IMR-90 (cell line): ENCODE measurements at regions not wholly inside any gene's neighbourhood (a gene's known extent, or its start where the extent isn't known, plus 50 kb on each side); places are given as distances from the start of the nearest gene placed in this dataset.

ENCODE experiments used
- ATAC-seq: fragments of 200-7000 bp; cut with Tn5 transposase; 2 replicates; pipeline ENCODE4 v1.9.1; 2020; ENCODE audit warnings: low read depth, mild to moderate bottlenecking, moderate library complexity
- BruUV-seq: library from RNA; stranded (reverse); fragments of 400-500 nt; replicated peaks from 2 replicates; lab custom pipeline; 2021; lab: Mats Ljungman, UMichigan
- CTCF ChIA-PET: fragments of 300-600 bp; formaldehyde crosslinking; extraction: SDS; loops from one replicate; lab custom pipeline; 2021; ENCODE audit warnings: antibody characterized with exemption; lab: Yijun Ruan, JAX
- POLR2A ChIA-PET: fragments of 300-600 bp; sonication (Branson Sonifier 250); formaldehyde crosslinking; loops from one replicate; lab custom pipeline; 2022; ENCODE audit warnings: antibody characterized with exemption; ENCODE audit not compliant: unreplicated experiment; lab: Charles Lee
- DNase-seq: peaks from one replicate; pipeline ENCODE4 v3.0.0; 2013
- H2AFZ ChIP-seq: replicated peaks from 2 replicates; pipeline ENCODE3; 2013; ENCODE audit warnings: low read length, mild to moderate bottlenecking; ENCODE audit not compliant: poor library complexity
- H2AK5ac ChIP-seq: 2 replicates; pipeline ENCODE4 v1.6.1; 2013; ENCODE audit warnings: low read depth, low read length, inconsistent platforms
- H2AK9ac ChIP-seq: replicated peaks from 2 replicates; pipeline ENCODE3; 2013; ENCODE audit warnings: mild to moderate bottlenecking, low read depth, low read length, moderate library complexity; ENCODE audit not compliant: poor library complexity
- H2BK120ac ChIP-seq: 2 replicates; pipeline ENCODE4 v1.6.1; 2013; ENCODE audit warnings: low read depth, low read length, inconsistent platforms
- H2BK15ac ChIP-seq: 3 replicates; pipeline ENCODE4 v1.6.1; 2013; ENCODE audit warnings: low read depth, low read length, inconsistent platforms
- H2BK20ac ChIP-seq: 2 replicates; pipeline ENCODE4 v1.6.1; 2013; ENCODE audit warnings: low read depth, mild to moderate bottlenecking, inconsistent platforms, low read length, moderate library complexity
- H2BK5ac ChIP-seq: 2 replicates; pipeline ENCODE4 v1.6.1; 2013; ENCODE audit warnings: mild to moderate bottlenecking, low read depth, low read length, inconsistent platforms; ENCODE audit not compliant: poor library complexity, severe bottlenecking
- H3K14ac ChIP-seq: replicated peaks from 2 replicates; pipeline ENCODE4 v1.6.1; 2013; ENCODE audit warnings: low read depth, low read length, inconsistent platforms
- H3K18ac ChIP-seq: 2 replicates; pipeline ENCODE4 v1.6.1; 2013; ENCODE audit warnings: low read depth, low read length, control low read depth
- H3K23ac ChIP-seq: 2 replicates; pipeline ENCODE4 v1.6.1; 2013; ENCODE audit warnings: low read depth, low read length, inconsistent platforms
- H3K27ac ChIP-seq: 2 replicates; pipeline ENCODE4 v1.5.1; 2013; ENCODE audit warnings: mild to moderate bottlenecking, control low read depth, low read length; ENCODE audit not compliant: insufficient read depth
- H3K27me3 ChIP-seq: 2 replicates; pipeline ENCODE4 v1.6.1; 2013; ENCODE audit warnings: low read length; ENCODE audit not compliant: control insufficient read depth, insufficient read depth
- H3K36me3 ChIP-seq: 2 replicates; pipeline ENCODE4 v1.6.1; 2013; ENCODE audit warnings: low read length, mixed read lengths; ENCODE audit not compliant: control insufficient read depth, insufficient read depth
- H3K4ac ChIP-seq: 2 replicates; pipeline ENCODE4 v1.6.1; 2013; ENCODE audit warnings: low read depth, low read length, inconsistent platforms
- H3K4me1 ChIP-seq: 2 replicates; pipeline ENCODE4 v1.6.1; 2013; ENCODE audit warnings: low read length, mixed read lengths; ENCODE audit not compliant: control insufficient read depth, insufficient read depth
- H3K4me2 ChIP-seq: 2 replicates; pipeline ENCODE4 v1.6.1; 2013; ENCODE audit warnings: low read depth, mild to moderate bottlenecking, control low read depth, low read length, moderate library complexity
- H3K4me3 ChIP-seq: 2 replicates; pipeline ENCODE4 v1.5.1; 2013; ENCODE audit warnings: low read depth, mild to moderate bottlenecking, control low read depth, low read length, moderate library complexity; ENCODE audit not compliant: insufficient read depth
- H3K56ac ChIP-seq: 2 replicates; pipeline ENCODE4 v1.6.1; 2013; ENCODE audit warnings: low read length, inconsistent platforms; ENCODE audit not compliant: insufficient read depth; ENCODE audit errors: extremely low read depth
- H3K79me1 ChIP-seq, 2 experiments: 2 replicates each; pipeline ENCODE4 v1.6.1; 2013; ENCODE audit warnings: low read length in 2 of 2, inconsistent platforms in 1 of 2, low read depth in 1 of 2
- H3K9ac ChIP-seq: 2 replicates; pipeline ENCODE4 v1.6.1; 2013; ENCODE audit warnings: low read depth, low read length, control low read depth
- H3K9me1 ChIP-seq: 2 replicates; pipeline ENCODE4 v1.6.1; 2013; ENCODE audit warnings: low read length, inconsistent platforms; ENCODE audit not compliant: insufficient read depth
- H3K9me3 ChIP-seq: 2 replicates; pipeline ENCODE4 v1.6.1; 2013; ENCODE audit warnings: low read length; ENCODE audit not compliant: control insufficient read depth, insufficient read depth
- H4K20me1 ChIP-seq: 2 replicates; pipeline ENCODE4 v1.6.1; 2013; ENCODE audit warnings: low read length, inconsistent platforms; ENCODE audit not compliant: insufficient read depth
- H4K5ac ChIP-seq: 2 replicates; pipeline ENCODE4 v1.6.1; 2013; ENCODE audit warnings: mild to moderate bottlenecking, low read depth, low read length, control low read depth
- H4K8ac ChIP-seq, 2 experiments: 2 replicates each; pipeline ENCODE4 v1.6.1; 2013; ENCODE audit warnings: low read depth in 2 of 2, low read length in 2 of 2, control low read depth in 1 of 2, inconsistent platforms in 1 of 2
- H4K91ac ChIP-seq: 2 replicates; pipeline ENCODE4 v1.6.1; 2013; ENCODE audit warnings: low read depth, low read length, inconsistent platforms; ENCODE audit not compliant: insufficient read depth
- BHLHE40 ChIP-seq: fragments of 150-350 bp; IDR thresholded peaks from 2 replicates; pipeline ENCODE4 v1.6.1; 2016; ENCODE audit warnings: mild to moderate bottlenecking, low read depth, low read length
- CEBPB ChIP-seq: IDR thresholded peaks from 2 replicates; pipeline ENCODE4 v1.6.1; 2012; ENCODE audit warnings: low read depth, low read length, improper control_type of control experiment
- CHD1 ChIP-seq: IDR thresholded peaks from 2 replicates; pipeline ENCODE4 v1.6.1; 2012; ENCODE audit warnings: low read depth, low read length, improper control_type of control experiment
- FOS ChIP-seq: fragments of 150-350 bp; IDR thresholded peaks from 2 replicates; pipeline ENCODE4 v1.6.1; 2016; ENCODE audit warnings: low read depth, low read length
- MAFK ChIP-seq: IDR thresholded peaks from 2 replicates; pipeline ENCODE4 v1.6.1; 2012; ENCODE audit warnings: low read depth, low read length, improper control_type of control experiment
- MAZ ChIP-seq: IDR thresholded peaks from 2 replicates; pipeline ENCODE4 v1.6.1; 2012; ENCODE audit warnings: low read depth, mild to moderate bottlenecking, low read length, improper control_type of control experiment, moderate library complexity, borderline replicate concordance
- MXI1 ChIP-seq: IDR thresholded peaks from 2 replicates; pipeline ENCODE4 v1.6.1; 2012; ENCODE audit warnings: low read depth, mild to moderate bottlenecking, low read length, moderate library complexity, borderline replicate concordance
- NFE2L2 ChIP-seq: fragments of 150-350 bp; IDR thresholded peaks from 2 replicates; pipeline ENCODE4 v1.6.1; 2016; ENCODE audit warnings: low read depth, mild to moderate bottlenecking, low read length
- POLR2A ChIP-seq: IDR thresholded peaks from 2 replicates; pipeline ENCODE4 v1.6.1; 2012; ENCODE audit warnings: mild to moderate bottlenecking, low read depth, low read length
- RAD21 ChIP-seq: IDR thresholded peaks from 2 replicates; pipeline ENCODE4 v1.6.1; 2012; ENCODE audit warnings: low read length, improper control_type of control experiment
- RCOR1 ChIP-seq: IDR thresholded peaks from 2 replicates; pipeline ENCODE4 v1.6.1; 2012; ENCODE audit warnings: mild to moderate bottlenecking, low read length, improper control_type of control experiment; ENCODE audit not compliant: insufficient replicate concordance
- RFX5 ChIP-seq: IDR thresholded peaks from 2 replicates; pipeline ENCODE4 v1.8.0; 2012; ENCODE audit warnings: low read depth, mild to moderate bottlenecking, low read length, moderate library complexity
- SMC3 ChIP-seq: fragments of 150-350 bp; IDR thresholded peaks from 2 replicates; pipeline ENCODE4 v1.6.1; 2016; ENCODE audit warnings: low read depth, mild to moderate bottlenecking, antibody characterized with exemption, low read length, moderate library complexity
- WGBS, 2 experiments: methylation state at CpG; one replicate each; pipeline versions ENCODE4 v1.1.5 to v1.1.7; 2013; ENCODE audit warnings: missing lambda C conversion rate in 2 of 2; ENCODE audit not compliant: insufficient read length in 1 of 2; ENCODE audit errors: extremely low coverage in 2 of 2; 5-methylcytosine and 5-hydroxymethylcytosine counted together
- dilution Hi-C: fragments of 300-500 bp; cut with HindIII; formaldehyde crosslinking; loops from one replicate; pipeline ENCODE4 v1.14.3; 2018; ENCODE audit warnings: low sequenced_read_pairs; ENCODE audit not compliant: unreplicated experiment
- in situ Hi-C: fragments of 300-500 bp; cut with MboI; formaldehyde crosslinking; loops from 3 replicates; pipeline ENCODE4 v1.14.3; 2019; ENCODE audit warnings: low sequenced_read_pairs, inconsistent platforms, mixed read lengths
- intact Hi-C: fragments of 100-400 bp; cut with micrococcal nuclease; formaldehyde crosslinking; loops from 2 replicates; pipeline ENCODE4 v1.10.0; 2022
- TF ChIP-seq, protein P1 (sequence below): conservative IDR thresholded peaks from 2 replicates; pipeline ENCODE4 v1.5.1; 2012; ENCODE audit warnings: mild to moderate bottlenecking, low read depth, low read length, improper control_type of control experiment
- TF ChIP-seq, protein P2 (sequence below): fragments of 150-350 bp; IDR thresholded peaks from 2 replicates; pipeline ENCODE4 v1.6.1; 2017; ENCODE audit warnings: mild to moderate bottlenecking, antibody characterized with exemption, low read length, low read depth
- TF ChIP-seq, protein P3 (sequence below): fragments of 150-350 bp; IDR thresholded peaks from 2 replicates; pipeline ENCODE4 v1.6.1; 2016; ENCODE audit warnings: low read depth, mild to moderate bottlenecking, low read length, moderate library complexity, borderline replicate concordance

DNA sequence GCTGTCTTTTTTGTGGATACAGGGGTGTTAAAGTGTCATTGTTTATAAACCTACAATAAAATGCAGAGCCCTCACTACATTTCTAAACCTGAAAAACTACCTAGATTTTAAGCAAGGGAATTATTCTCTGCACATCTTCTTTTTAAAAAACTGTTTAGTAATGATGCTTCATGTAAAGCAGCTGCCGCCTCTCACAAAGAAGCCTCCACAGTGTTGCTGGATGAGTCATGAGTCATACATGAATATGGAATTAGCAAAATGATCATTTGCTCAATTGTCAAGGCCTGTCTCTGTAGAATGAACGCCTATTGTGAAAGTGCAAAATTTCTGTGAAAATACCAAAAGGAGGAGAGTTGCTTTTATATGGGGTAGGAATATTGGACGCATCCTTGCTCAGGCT, 259.5 kb upstream of the CHRM3 start:
- no peak overlapping the region for H3K23ac ChIP-seq
- H2AK5ac ChIP-seq = no peak overlapping the region
- dilution Hi-C loops = no loop called here
- ChIA-PET POLR2A (no interaction called here), CTCF (no interaction called here)
- no peak overlapping the region for H2AK9ac ChIP-seq
- H3K4me3 ChIP-seq = no peak overlapping the region
- no peaks in the 10 kb centered on the region for H3K9me1 ChIP-seq
- no peak overlapping the region for H4K91ac ChIP-seq
- no peak overlapping the region for H4K8ac ChIP-seq
- H2AFZ ChIP-seq = no peak overlapping the region
- peaks cover 9% of the 10 kb centered on the region for H3K9me3 ChIP-seq
- H2BK5ac ChIP-seq = no peak overlapping the region
- H3K9ac ChIP-seq = no peak overlapping the region
- H3K36me3 ChIP-seq = no peaks in the 10 kb centered on the region
- no peaks in the 10 kb centered on the region for H3K4me1 ChIP-seq
- H4K20me1 ChIP-seq = no peaks in the 10 kb centered on the region
- no peak overlapping the region for H3K4me2 ChIP-seq
- H2BK20ac ChIP-seq = no peak overlapping the region
- intact Hi-C loops = no loop called here
- H3K18ac ChIP-seq = no peak overlapping the region
- no peak overlapping the region for H2BK15ac ChIP-seq
- no peak overlapping the region for H3K56ac ChIP-seq
- BruUV-seq = no TSS peak
- no peaks in the 10 kb centered on the region for H3K79me1 ChIP-seq
- ATAC-seq (no peak), DNase-seq (no peak)
- H3K27ac ChIP-seq = no peak overlapping the region
- WGBS, 2 experiments = no CpG with 5 or more reads among the region's 3 CpGs
- in situ Hi-C loops = no loop called here
- no peak overlapping the region for H2BK120ac ChIP-seq
- H3K14ac ChIP-seq = no peak overlapping the region
- no peaks in the 10 kb centered on the region for H3K27me3 ChIP-seq
- no peak overlapping the region for H4K5ac ChIP-seq
- TF ChIP-seq, protein P1, sequence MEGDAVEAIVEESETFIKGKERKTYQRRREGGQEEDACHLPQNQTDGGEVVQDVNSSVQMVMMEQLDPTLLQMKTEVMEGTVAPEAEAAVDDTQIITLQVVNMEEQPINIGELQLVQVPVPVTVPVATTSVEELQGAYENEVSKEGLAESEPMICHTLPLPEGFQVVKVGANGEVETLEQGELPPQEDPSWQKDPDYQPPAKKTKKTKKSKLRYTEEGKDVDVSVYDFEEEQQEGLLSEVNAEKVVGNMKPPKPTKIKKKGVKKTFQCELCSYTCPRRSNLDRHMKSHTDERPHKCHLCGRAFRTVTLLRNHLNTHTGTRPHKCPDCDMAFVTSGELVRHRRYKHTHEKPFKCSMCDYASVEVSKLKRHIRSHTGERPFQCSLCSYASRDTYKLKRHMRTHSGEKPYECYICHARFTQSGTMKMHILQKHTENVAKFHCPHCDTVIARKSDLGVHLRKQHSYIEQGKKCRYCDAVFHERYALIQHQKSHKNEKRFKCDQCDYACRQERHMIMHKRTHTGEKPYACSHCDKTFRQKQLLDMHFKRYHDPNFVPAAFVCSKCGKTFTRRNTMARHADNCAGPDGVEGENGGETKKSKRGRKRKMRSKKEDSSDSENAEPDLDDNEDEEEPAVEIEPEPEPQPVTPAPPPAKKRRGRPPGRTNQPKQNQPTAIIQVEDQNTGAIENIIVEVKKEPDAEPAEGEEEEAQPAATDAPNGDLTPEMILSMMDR = no peak
- TF ChIP-seq MXI1 (no peak), MAZ (no peak), RFX5 (no peak), CHD1 (no peak), RAD21 (no peak), BHLHE40 (no peak), NFE2L2 (no peak), SMC3 (no peak), POLR2A (no peak), MAFK (no peak), FOS (no peak), CEBPB (no peak), RCOR1 (no peak)
- TF ChIP-seq, protein P2, sequence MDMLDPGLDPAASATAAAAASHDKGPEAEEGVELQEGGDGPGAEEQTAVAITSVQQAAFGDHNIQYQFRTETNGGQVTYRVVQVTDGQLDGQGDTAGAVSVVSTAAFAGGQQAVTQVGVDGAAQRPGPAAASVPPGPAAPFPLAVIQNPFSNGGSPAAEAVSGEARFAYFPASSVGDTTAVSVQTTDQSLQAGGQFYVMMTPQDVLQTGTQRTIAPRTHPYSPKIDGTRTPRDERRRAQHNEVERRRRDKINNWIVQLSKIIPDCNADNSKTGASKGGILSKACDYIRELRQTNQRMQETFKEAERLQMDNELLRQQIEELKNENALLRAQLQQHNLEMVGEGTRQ = no peak
- TF ChIP-seq, protein P3, sequence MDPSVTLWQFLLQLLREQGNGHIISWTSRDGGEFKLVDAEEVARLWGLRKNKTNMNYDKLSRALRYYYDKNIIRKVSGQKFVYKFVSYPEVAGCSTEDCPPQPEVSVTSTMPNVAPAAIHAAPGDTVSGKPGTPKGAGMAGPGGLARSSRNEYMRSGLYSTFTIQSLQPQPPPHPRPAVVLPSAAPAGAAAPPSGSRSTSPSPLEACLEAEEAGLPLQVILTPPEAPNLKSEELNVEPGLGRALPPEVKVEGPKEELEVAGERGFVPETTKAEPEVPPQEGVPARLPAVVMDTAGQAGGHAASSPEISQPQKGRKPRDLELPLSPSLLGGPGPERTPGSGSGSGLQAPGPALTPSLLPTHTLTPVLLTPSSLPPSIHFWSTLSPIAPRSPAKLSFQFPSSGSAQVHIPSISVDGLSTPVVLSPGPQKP = no peak
- no peak overlapping the region for H3K4ac ChIP-seq
